ENCODE measurements at regions not wholly inside any gene's neighbourhood (a gene's known extent, or its start where the extent isn't known, plus 50 kb on each side); places are given as distances from the start of the nearest gene placed in this dataset.

DNA sequence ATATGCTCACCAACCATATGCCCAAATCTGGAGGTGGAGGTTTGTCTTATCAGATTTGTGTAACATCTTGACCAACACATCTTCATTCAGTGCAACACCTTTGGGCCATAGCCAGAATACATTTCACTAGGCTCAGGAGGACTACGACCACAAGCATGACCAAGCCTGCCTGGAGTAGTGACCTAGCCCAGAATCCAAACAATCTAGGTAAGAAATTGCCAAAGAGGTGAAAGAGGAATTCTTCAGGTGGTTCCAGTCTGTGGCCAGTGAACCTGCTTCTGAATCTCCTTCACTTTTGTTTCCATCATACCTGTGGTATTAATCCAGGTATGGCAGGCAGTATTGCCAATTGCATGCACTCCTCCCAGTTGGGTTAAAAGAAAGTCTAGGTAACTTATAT is 112.8 kb upstream of the RAB18 start:
- TF ChIP-seq, protein P1, sequence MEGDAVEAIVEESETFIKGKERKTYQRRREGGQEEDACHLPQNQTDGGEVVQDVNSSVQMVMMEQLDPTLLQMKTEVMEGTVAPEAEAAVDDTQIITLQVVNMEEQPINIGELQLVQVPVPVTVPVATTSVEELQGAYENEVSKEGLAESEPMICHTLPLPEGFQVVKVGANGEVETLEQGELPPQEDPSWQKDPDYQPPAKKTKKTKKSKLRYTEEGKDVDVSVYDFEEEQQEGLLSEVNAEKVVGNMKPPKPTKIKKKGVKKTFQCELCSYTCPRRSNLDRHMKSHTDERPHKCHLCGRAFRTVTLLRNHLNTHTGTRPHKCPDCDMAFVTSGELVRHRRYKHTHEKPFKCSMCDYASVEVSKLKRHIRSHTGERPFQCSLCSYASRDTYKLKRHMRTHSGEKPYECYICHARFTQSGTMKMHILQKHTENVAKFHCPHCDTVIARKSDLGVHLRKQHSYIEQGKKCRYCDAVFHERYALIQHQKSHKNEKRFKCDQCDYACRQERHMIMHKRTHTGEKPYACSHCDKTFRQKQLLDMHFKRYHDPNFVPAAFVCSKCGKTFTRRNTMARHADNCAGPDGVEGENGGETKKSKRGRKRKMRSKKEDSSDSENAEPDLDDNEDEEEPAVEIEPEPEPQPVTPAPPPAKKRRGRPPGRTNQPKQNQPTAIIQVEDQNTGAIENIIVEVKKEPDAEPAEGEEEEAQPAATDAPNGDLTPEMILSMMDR (IDR thresholded peaks at IDR 0.05; ENCODE audit: unreplicated experiment) = no peak
- H3K27ac Mint-ChIP-seq = no peak overlapping the region
- no peak for DNase-seq (ENCODE audit: low spot score in 2 of 2, unreplicated experiment in 2 of 2)
- peaks cover 15% of the 10 kb centered on the region for H3K9me3 Mint-ChIP-seq
- H3K4me3 Mint-ChIP-seq = no peak overlapping the region
- no peaks in the 10 kb centered on the region for H3K36me3 Mint-ChIP-seq
- peaks cover 16% of the 10 kb centered on the region for H3K27me3 Mint-ChIP-seq (ENCODE audit: low read depth)
- no peaks in the 10 kb centered on the region for H3K4me1 Mint-ChIP-seq

DNA sequence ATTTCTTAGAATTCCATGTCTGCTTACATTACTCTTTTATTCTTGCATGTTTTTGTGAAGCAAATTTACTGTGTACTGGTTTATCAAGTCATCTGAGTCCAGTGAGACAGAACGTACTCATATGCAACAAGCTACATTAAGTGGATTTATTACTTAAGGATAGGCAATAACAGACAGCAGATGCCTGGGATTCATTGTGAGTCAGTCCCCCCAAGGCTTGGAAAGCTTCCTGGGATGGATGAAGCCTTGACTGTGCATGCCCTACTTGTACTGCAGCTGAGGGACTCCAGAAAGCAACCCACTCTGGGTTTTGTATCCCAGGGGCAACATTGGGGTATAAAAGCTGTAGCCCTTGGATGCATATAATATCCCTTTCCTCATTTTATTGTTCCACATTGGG is 113.4 kb upstream of the RAB18 start:
- H3K9me3 Mint-ChIP-seq = peaks cover 15% of the 10 kb centered on the region
- no peak overlapping the region for H3K27ac Mint-ChIP-seq
- TF ChIP-seq, protein P1 (IDR thresholded peaks at IDR 0.05; ENCODE audit: unreplicated experiment) = no peak
- H3K4me1 Mint-ChIP-seq = no peaks in the 10 kb centered on the region
- peaks cover 16% of the 10 kb centered on the region for H3K27me3 Mint-ChIP-seq (ENCODE audit: low read depth)
- no peaks in the 10 kb centered on the region for H3K36me3 Mint-ChIP-seq
- no peak overlapping the region for H3K4me3 Mint-ChIP-seq
- DNase-seq (ENCODE audit: low spot score in 2 of 2, unreplicated experiment in 2 of 2) = no peak

DNA sequence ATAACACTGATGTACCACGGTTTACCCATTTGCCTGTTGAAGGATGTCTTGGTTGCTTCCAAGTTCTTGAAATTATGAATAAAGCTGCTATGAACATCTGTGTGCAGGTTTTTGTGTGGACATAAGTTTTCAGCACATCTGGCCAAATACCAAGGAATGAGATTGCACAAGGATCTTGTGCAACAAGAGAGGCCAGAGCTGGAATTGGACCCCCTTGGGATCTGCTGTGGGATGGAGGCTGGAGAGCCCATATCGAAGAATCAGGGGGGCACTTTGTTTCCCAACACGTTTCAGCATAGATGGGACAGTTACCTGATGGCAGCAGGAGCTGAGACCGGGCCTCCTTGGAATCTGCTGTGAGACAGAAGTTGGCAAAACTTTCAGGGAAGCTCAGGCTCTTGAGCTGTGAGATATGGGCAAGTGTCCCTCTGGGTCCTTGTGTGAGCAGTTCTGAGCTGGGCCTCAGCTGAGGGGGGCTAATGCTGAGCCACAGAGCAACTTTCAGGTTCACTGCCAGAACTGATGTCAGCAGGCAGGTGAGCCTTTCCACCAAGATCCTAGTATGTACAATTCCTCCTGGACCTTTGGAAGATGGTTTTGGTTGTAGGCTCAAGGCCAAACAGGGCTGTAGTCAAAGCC is 115.2 kb upstream of the RAB18 start:
- no peak for DNase-seq (ENCODE audit: low spot score in 2 of 2, unreplicated experiment in 2 of 2)
- Mint-ChIP-seq H3K27me3 (ENCODE audit: low read depth) (peaks cover 18% of the 10 kb centered on the region), H3K4me3 (no peak overlapping the region), H3K4me1 (no peaks in the 10 kb centered on the region), H3K27ac (no peak overlapping the region), H3K36me3 (no peaks in the 10 kb centered on the region), H3K9me3 (peaks cover 15% of the 10 kb centered on the region)
- TF ChIP-seq, protein P1 (IDR thresholded peaks at IDR 0.05; ENCODE audit: unreplicated experiment) = no peak

DNA sequence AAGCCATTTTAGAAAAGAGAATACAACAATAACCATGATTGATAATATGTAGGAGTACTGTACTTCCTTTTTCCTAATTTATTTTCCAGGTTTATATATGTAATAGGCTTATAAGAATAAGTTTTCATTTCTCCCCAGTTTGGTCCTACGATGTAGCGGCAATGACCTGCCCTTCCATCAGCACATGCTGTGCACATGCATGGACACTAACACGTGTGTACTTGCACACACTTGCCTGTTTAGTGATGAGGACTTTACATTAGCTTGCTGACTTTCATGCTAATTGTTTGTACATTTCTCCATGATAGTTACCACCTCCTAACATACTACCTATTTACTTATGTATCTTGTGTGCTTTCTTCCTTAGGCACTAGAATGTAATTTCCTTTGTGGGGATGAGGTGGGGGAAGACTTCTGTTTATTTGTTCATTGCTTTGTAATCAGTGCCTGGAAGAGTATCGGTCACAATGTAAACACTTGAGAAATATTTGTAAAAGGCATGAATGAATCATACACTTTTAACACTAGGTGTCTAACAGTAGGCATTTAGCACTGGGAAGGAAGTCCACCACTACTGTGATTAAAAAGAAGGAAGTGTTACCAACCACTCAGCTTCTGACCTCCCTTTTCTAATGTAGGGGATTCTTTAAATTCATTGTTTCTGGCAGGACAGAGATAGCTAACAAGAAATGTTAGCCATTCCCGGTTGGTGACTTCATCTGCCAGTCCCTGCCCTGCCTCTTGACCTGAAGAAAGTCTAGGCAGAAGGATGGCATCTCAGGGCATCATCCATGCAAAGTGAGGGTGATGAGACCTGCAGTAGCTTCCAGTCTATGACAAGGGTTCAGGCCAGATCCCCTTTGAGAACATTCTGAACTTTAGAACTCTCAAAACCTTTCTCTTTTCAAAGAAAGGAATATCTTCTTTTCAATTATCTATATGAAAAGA is 120.2 kb upstream of the RAB18 start:
- H3K4me1 Mint-ChIP-seq = no peaks in the 10 kb centered on the region
- DNase-seq (ENCODE audit: low spot score in 2 of 2, unreplicated experiment in 2 of 2) = no peak
- H3K27me3 Mint-ChIP-seq (ENCODE audit: low read depth) = peaks cover 19% of the 10 kb centered on the region
- peaks cover 5% of the 10 kb centered on the region for H3K9me3 Mint-ChIP-seq
- no peaks in the 10 kb centered on the region for H3K36me3 Mint-ChIP-seq
- TF ChIP-seq, protein P1 (IDR thresholded peaks at IDR 0.05; ENCODE audit: unreplicated experiment) = no peak
- no peak overlapping the region for H3K27ac Mint-ChIP-seq
- H3K4me3 Mint-ChIP-seq = no peak overlapping the region

DNA sequence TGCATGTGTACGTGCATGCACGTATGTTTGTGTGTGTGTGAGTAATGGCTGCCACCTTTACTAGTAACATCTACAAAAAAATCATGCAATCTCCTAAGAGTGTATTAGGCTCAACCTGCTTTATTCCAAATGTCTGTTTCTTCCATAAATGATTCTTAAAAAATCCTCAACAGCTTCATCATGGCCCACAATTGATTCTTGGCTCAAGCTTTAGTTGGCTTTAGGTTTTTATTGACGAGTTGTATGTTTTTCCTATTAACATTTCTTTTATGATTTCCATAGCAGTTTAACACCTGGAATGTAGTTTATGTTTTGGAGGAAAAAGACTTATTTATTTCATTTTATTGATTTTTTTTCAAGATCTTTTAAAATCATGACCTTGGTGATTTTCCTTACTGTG is 121.9 kb upstream of the RAB18 start:
- no peaks in the 10 kb centered on the region for H3K36me3 Mint-ChIP-seq
- H3K27me3 Mint-ChIP-seq (ENCODE audit: low read depth) = peaks cover 23% of the 10 kb centered on the region
- no peak overlapping the region for H3K4me3 Mint-ChIP-seq
- TF ChIP-seq, protein P1 (IDR thresholded peaks at IDR 0.05; ENCODE audit: unreplicated experiment) = no peak
- peaks cover 5% of the 10 kb centered on the region for H3K9me3 Mint-ChIP-seq
- no peak for DNase-seq (ENCODE audit: low spot score in 2 of 2, unreplicated experiment in 2 of 2)
- H3K4me1 Mint-ChIP-seq = no peaks in the 10 kb centered on the region
- H3K27ac Mint-ChIP-seq = no peak overlapping the region
